SK-N-SH treated with all-trans-retinoic acid at 6 μM for 48 hours (cell line): ENCODE measurements at regions not wholly inside any gene's neighbourhood (a gene's known extent, or its start where the extent isn't known, plus 50 kb on each side); places are given as distances from the start of the nearest gene placed in this dataset.
"Not testable (repeated sequence)": the region's sequence is repeated elsewhere in the genome, so short reads cannot be mapped to it uniquely, and the experiment has no call there.

Source experiments
- ATAC-seq: fragments of 200-7000 bp; cut with Tn5 transposase; 3 replicates; pipeline ENCODE4 v1.9.1; 2020; ENCODE audit warnings: mild to moderate bottlenecking, moderate library complexity
- ARNTL ChIP-seq: fragments of 450-650 bp; formaldehyde crosslinking; IDR thresholded peaks from 2 replicates; pipeline ENCODE4 v1.5.0; 2020; ENCODE audit warnings: low read depth, mild to moderate bottlenecking, moderate library complexity, borderline replicate concordance
- BACH2 ChIP-seq: fragments of 250-450 bp; sonication (Bioruptor Pico); IDR thresholded peaks from 2 replicates; pipeline ENCODE4 v1.9.0; 2021; ENCODE audit warnings: mild to moderate bottlenecking, borderline replicate concordance
- CREB5 ChIP-seq: fragments of 250-450 bp; sonication (Bioruptor Pico); IDR thresholded peaks from 2 replicates; pipeline ENCODE4 v1.5.1; 2020; ENCODE audit warnings: low read depth, mild to moderate bottlenecking, moderate library complexity
- CSDC2 ChIP-seq: fragments of 250-450 bp; sonication (Bioruptor Pico); IDR thresholded peaks from 2 replicates; pipeline ENCODE4 v1.5.0; 2020; ENCODE audit warnings: mild to moderate bottlenecking, moderate library complexity
- ESRRG ChIP-seq: fragments of 250-450 bp; sonication (Bioruptor Pico); IDR thresholded peaks from 2 replicates; pipeline ENCODE4 v1.6.1; 2021; ENCODE audit warnings: mild to moderate bottlenecking
- GLIS3 ChIP-seq: fragments of 250-450 bp; sonication (Bioruptor Pico); IDR thresholded peaks from 2 replicates; pipeline ENCODE4 v1.5.0; 2020; ENCODE audit warnings: mild to moderate bottlenecking, moderate library complexity
- ISL1 ChIP-seq: fragments of 250-450 bp; sonication (Bioruptor Pico); IDR thresholded peaks from 2 replicates; pipeline ENCODE4 v2.1.2; 2022; ENCODE audit warnings: mild to moderate bottlenecking, moderate library complexity
- OSR1 ChIP-seq: fragments of 250-450 bp; sonication (Bioruptor Pico); IDR thresholded peaks from 2 replicates; pipeline ENCODE4 v1.8.0; 2022; ENCODE audit warnings: moderate library complexity, mild to moderate bottlenecking, inconsistent platforms
- PATZ1 ChIP-seq: fragments of 250-450 bp; sonication (Bioruptor Pico); IDR thresholded peaks from 2 replicates; pipeline ENCODE4 v1.8.0; 2020; ENCODE audit warnings: mild to moderate bottlenecking, moderate library complexity, borderline replicate concordance
- RARB ChIP-seq: fragments of 250-450 bp; sonication (Bioruptor Pico); IDR thresholded peaks from 2 replicates; pipeline ENCODE4 v1.8.0; 2021; ENCODE audit warnings: mild to moderate bottlenecking, moderate library complexity
- SNAI2 ChIP-seq: fragments of 250-450 bp; sonication (Bioruptor Pico); IDR thresholded peaks from 2 replicates; pipeline ENCODE4 v1.5.0; 2020; ENCODE audit warnings: mild to moderate bottlenecking, moderate library complexity
- TCF4 ChIP-seq: fragments of 250-450 bp; sonication (Bioruptor Pico); IDR thresholded peaks from 2 replicates; pipeline ENCODE4 v1.8.0; 2021; ENCODE audit warnings: mild to moderate bottlenecking, moderate library complexity, borderline replicate concordance
- TOX ChIP-seq: fragments of 250-450 bp; sonication (Bioruptor Pico); IDR thresholded peaks from 2 replicates; pipeline ENCODE4 v1.8.0; 2021; ENCODE audit warnings: mild to moderate bottlenecking, moderate library complexity, borderline replicate concordance
- ZC3H10 ChIP-seq: fragments of 250-450 bp; sonication (Bioruptor Pico); IDR thresholded peaks from 2 replicates; pipeline ENCODE4 v1.5.1; 2021; ENCODE audit warnings: mild to moderate bottlenecking, moderate library complexity
- ZFP3 ChIP-seq: fragments of 250-450 bp; sonication (Bioruptor Pico); IDR thresholded peaks from 2 replicates; pipeline ENCODE4 v1.5.0; 2020; ENCODE audit warnings: mild to moderate bottlenecking, moderate library complexity
- ZFP30 ChIP-seq: fragments of 450-650 bp; formaldehyde crosslinking; IDR thresholded peaks from 2 replicates; pipeline ENCODE4 v1.5.0; 2022; ENCODE audit warnings: mild to moderate bottlenecking, moderate library complexity
- ZNF565 ChIP-seq: fragments of 450-650 bp; formaldehyde crosslinking; conservative IDR thresholded peaks from 2 replicates; pipeline ENCODE4 v1.5.0; 2020; ENCODE audit warnings: low read depth, mild to moderate bottlenecking, moderate library complexity
- ZNF70 ChIP-seq: fragments of 450-650 bp; formaldehyde crosslinking; IDR thresholded peaks from 2 replicates; pipeline ENCODE4 v1.5.0; 2020; ENCODE audit warnings: mild to moderate bottlenecking, moderate library complexity
- ZNF8 ChIP-seq: fragments of 450-650 bp; formaldehyde crosslinking; IDR thresholded peaks from 2 replicates; pipeline ENCODE4 v1.5.0; 2020; ENCODE audit warnings: mild to moderate bottlenecking, moderate library complexity
- TF ChIP-seq, protein P1 (sequence below): fragments of 250-450 bp; sonication (Bioruptor Pico); IDR thresholded peaks from 2 replicates; pipeline ENCODE4 v1.5.1; 2021; ENCODE audit warnings: mild to moderate bottlenecking, moderate library complexity
- TF ChIP-seq, protein P2 (sequence below): fragments of 250-450 bp; sonication (Bioruptor Pico); IDR thresholded peaks from 2 replicates; pipeline ENCODE4 v1.5.0; 2020; ENCODE audit warnings: mild to moderate bottlenecking, moderate library complexity
- TF ChIP-seq, protein P3 (sequence below): fragments of 250-450 bp; sonication (Bioruptor Pico); IDR thresholded peaks from 2 replicates; pipeline ENCODE4 v1.8.0; 2021; ENCODE audit warnings: low read depth, mild to moderate bottlenecking, moderate library complexity, borderline replicate concordance

DNA sequence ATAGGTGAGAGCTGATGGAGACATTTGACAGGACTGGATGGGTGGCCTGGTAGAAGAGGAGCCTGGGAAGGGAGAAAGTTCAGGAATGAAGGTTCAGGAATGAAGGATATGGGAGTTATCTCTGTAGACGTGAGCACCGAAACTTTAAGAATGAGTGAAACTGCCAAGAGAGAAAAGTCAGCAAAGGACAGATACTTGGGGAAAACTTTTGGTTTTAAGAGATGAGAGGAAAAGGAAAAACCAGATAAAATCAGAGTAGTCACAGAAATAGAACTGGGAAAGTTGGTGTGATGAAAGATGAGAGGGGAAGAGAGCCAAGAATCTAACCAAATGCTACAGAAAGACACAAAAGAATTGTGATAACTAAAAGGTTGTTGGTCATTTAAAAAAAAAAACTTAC is 88.9 kb downstream of the PRR15 start (continued):
- no peak for TF ChIP-seq GLIS3 (CRISPR knock-in tag)
- TF ChIP-seq ZC3H10 (CRISPR knock-in tag), result no peak
- no peak for TF ChIP-seq TCF4 (CRISPR knock-in tag)
- TF ChIP-seq, protein P1, sequence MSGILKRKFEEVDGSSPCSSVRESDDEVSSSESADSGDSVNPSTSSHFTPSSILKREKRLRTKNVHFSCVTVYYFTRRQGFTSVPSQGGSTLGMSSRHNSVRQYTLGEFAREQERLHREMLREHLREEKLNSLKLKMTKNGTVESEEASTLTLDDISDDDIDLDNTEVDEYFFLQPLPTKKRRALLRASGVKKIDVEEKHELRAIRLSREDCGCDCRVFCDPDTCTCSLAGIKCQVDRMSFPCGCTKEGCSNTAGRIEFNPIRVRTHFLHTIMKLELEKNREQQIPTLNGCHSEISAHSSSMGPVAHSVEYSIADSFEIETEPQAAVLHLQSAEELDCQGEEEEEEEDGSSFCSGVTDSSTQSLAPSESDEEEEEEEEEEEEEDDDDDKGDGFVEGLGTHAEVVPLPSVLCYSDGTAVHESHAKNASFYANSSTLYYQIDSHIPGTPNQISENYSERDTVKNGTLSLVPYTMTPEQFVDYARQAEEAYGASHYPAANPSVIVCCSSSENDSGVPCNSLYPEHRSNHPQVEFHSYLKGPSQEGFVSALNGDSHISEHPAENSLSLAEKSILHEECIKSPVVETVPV (CRISPR knock-in tag), result no peak

DNA sequence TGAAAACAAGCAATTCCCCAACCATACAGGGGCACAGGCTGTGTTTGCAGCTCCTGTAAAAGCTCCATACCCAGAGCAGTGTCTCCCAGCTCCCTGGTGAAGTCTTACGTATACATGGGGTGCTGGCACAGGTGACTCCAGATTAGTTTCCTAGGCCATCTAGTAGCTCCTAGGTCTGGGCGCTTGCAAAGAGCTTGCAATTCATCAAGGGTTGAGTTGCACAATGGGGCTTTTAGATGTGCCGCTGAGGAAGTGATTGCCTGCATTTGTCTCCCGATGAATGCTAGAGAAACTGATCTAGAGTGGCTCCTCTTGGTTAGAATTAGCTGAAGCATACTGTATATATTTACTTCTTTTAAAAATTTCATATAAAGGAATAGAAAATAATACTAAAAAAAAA is 90.7 kb downstream of the PRR15 start:
- ATAC-seq, result not testable (repeated sequence)

- TF ChIP-seq CREB5 (CRISPR knock-in tag), result no peak
- no peak for TF ChIP-seq ARNTL (CRISPR knock-in tag)
- TF ChIP-seq BACH2, result no peak
- TF ChIP-seq ZNF565 (CRISPR knock-in tag), result no peak
- TF ChIP-seq RARB (CRISPR knock-in tag), result no peak
- TF ChIP-seq CSDC2, result no peak
- no peak for TF ChIP-seq TCF4 (CRISPR knock-in tag)
- no peak for TF ChIP-seq GLIS3 (CRISPR knock-in tag)
- TF ChIP-seq, protein P2, sequence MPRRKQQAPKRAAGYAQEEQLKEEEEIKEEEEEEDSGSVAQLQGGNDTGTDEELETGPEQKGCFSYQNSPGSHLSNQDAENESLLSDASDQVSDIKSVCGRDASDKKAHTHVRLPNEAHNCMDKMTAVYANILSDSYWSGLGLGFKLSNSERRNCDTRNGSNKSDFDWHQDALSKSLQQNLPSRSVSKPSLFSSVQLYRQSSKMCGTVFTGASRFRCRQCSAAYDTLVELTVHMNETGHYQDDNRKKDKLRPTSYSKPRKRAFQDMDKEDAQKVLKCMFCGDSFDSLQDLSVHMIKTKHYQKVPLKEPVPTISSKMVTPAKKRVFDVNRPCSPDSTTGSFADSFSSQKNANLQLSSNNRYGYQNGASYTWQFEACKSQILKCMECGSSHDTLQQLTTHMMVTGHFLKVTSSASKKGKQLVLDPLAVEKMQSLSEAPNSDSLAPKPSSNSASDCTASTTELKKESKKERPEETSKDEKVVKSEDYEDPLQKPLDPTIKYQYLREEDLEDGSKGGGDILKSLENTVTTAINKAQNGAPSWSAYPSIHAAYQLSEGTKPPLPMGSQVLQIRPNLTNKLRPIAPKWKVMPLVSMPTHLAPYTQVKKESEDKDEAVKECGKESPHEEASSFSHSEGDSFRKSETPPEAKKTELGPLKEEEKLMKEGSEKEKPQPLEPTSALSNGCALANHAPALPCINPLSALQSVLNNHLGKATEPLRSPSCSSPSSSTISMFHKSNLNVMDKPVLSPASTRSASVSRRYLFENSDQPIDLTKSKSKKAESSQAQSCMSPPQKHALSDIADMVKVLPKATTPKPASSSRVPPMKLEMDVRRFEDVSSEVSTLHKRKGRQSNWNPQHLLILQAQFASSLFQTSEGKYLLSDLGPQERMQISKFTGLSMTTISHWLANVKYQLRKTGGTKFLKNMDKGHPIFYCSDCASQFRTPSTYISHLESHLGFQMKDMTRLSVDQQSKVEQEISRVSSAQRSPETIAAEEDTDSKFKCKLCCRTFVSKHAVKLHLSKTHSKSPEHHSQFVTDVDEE, result no peak
- TF ChIP-seq ZNF8, result no peak
- no peak for TF ChIP-seq ZFP3 (CRISPR knock-in tag)
- TF ChIP-seq ESRRG (CRISPR knock-in tag), result no peak
- TF ChIP-seq ZFP30 (CRISPR knock-in tag), result no peak
- no peak for TF ChIP-seq ISL1 (CRISPR knock-in tag)
- TF ChIP-seq SNAI2, result no peak
- TF ChIP-seq ZC3H10 (CRISPR knock-in tag), result no peak
- no peak for TF ChIP-seq PATZ1 (CRISPR knock-in tag)
- TF ChIP-seq, all 23 proteins: peak for 0
- no peak for ATAC-seq
Observed at GRCh38 chr7:29657288-29657687, 93.7 kb downstream of the PRR15 start.

DNA sequence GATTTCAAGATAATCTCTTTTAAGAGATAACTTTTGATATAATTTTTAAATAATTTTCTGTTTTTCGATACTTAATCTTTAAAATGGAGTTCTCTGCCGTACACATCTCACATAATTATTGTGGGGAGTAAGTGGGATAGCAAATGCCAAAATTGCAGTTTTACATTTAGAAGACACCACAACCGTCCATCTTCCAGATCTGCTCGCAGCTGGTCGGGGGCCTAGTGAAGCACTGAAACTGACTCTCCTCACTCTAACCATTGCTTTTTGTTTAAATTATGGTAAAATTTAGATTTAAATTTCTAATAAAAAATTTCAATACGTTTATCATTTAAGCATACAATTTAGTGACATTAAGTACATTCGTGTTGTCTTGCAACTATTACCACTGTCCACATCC is 94.2 kb downstream of the PRR15 start:
- no peak for TF ChIP-seq ZC3H10 (CRISPR knock-in tag)
- TF ChIP-seq, protein P3, sequence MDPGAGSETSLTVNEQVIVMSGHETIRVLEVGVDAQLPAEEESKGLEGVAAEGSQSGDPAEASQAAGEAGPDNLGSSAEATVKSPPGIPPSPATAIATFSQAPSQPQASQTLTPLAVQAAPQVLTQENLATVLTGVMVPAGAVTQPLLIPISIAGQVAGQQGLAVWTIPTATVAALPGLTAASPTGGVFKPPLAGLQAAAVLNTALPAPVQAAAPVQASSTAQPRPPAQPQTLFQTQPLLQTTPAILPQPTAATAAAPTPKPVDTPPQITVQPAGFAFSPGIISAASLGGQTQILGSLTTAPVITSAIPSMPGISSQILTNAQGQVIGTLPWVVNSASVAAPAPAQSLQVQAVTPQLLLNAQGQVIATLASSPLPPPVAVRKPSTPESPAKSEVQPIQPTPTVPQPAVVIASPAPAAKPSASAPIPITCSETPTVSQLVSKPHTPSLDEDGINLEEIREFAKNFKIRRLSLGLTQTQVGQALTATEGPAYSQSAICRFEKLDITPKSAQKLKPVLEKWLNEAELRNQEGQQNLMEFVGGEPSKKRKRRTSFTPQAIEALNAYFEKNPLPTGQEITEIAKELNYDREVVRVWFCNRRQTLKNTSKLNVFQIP (CRISPR knock-in tag), result no peak
- no peak for TF ChIP-seq ZNF565 (CRISPR knock-in tag)
- TF ChIP-seq TOX, result no peak
- no peak for TF ChIP-seq ARNTL (CRISPR knock-in tag)
- TF ChIP-seq OSR1 (CRISPR knock-in tag), result no peak
- no peak for TF ChIP-seq ZFP30 (CRISPR knock-in tag)
- TF ChIP-seq RARB (CRISPR knock-in tag), result no peak
- TF ChIP-seq CSDC2, result no peak
- no peak for TF ChIP-seq ZNF70 (CRISPR knock-in tag)
- no peak for TF ChIP-seq GLIS3 (CRISPR knock-in tag)
- TF ChIP-seq, protein P2, result no peak
- no peak for TF ChIP-seq ESRRG (CRISPR knock-in tag)
- no peak for TF ChIP-seq BACH2
- ATAC-seq, result no peak

DNA sequence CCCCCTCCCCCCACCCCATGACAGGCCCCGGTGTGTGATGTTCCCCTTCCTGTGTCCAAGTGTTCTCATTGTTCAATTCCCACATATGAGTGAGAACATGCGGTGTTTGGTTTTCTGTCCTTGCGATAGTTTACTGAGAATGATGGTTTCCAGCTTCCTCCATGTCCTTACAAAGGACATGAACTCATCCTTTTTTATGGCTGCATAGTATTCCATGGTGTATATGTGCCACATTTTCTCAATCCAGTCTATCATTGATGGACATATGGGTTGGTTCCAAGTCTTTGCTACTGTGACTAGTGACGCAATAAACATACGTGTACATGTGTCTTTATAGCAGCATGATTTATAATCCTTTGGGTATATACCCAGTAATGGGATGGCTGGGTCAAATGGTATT is 95.6 kb downstream of the PRR15 start:
- not testable (repeated sequence) for ATAC-seq

- ATAC-seq, result not testable (repeated sequence)
Observed at GRCh38 chr7:29662899-29663298, 99.3 kb downstream of the PRR15 start.
